ENCODE measurements at regions not wholly inside any gene's neighbourhood (a gene's known extent, or its start where the extent isn't known, plus 50 kb on each side); places are given as distances from the start of the nearest gene placed in this dataset.

- DNase-seq (ENCODE audit: extremely low spot score, insufficient read length, low read depth) (no peak), FAIRE-seq (no peak)
Observed at GRCh38 chr18:65568866-65569265, 181.9 kb upstream of the CDH7 start.

GRCh38 chr18:65567372-65567771, 183.4 kb upstream of the CDH7 start:
- DNase-seq (ENCODE audit: extremely low spot score, insufficient read length, low read depth) (no peak), FAIRE-seq (no peak)

- DNase-seq (ENCODE audit: extremely low spot score, insufficient read length, low read depth) (no peak), FAIRE-seq (no peak)
Observed at GRCh38 chr18:65548316-65548715, 202.5 kb upstream of the CDH7 start.

DNA sequence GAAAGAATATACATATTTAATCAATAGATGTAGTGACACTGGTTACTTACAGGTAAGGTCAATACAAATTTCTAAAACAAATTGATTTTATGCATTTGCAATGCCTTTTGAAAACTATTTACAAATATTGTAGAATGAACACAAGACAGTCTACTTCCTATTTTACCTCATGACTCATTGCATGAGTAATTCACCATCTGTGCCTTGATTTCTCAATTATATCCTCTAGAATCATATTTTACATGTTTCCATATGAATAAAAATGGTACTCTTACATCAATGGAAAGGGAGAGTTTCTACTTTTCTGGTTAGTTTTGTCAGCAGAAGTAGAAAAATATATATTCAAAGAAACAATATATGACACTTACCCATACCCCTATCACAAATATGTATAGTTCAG, 203.8 kb upstream of the CDH7 start:
- DNase-seq (ENCODE audit: extremely low spot score, insufficient read length, low read depth) (no peak), FAIRE-seq (no peak)

GRCh38 chr18:65544701-65545100, 206.1 kb upstream of the CDH7 start:
- no peak for FAIRE-seq

DNA sequence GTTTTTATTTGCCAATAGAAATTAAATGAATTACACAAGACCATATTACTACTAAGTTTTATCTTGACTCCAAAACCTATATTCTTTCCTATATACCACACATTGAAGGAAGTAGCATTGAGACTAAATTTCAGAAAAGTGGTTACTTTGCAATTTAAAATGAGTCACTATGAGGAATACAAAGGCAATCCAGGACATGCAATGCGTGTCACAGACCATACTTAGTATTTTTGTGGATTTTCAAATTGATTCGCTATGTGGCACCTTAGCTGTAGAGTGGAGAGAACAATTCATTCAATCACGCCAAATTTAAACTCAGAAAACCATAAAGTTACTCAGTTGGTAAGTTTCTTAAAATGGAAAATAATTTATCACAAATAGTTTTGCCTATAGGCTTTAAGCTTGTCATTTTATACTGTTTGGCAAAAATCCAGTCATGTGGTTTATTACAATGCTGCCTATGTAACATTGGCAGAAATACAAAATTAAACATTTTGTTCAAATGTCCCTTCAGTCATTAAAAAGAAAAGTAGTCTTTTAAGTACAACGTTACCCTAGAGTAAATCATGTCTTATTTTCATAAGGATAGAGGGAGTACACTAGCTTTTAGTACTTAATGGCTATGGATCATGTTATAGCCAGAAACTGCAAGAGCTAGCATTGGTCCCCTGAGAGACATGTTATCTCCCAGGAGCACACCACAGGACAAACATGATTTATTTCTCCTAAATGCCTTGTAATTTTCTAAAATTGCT, 222.8 kb upstream of the CDH7 start:
- FAIRE-seq = no peak
- DNase-seq (ENCODE audit: extremely low spot score, insufficient read length, low read depth) = no peak

More at GRCh38 chr18:65544701-65545100, 206.1 kb upstream of the CDH7 start:
- no peak for DNase-seq (ENCODE audit: extremely low spot score, insufficient read length, low read depth)

GRCh38 chr18:65526099-65526498, 224.7 kb upstream of the CDH7 start:
- DNase-seq (ENCODE audit: extremely low spot score, insufficient read length, low read depth) = no peak

GRCh38 chr18:65523461-65523860, 227.4 kb upstream of the CDH7 start:
- no peak for FAIRE-seq
- no peak for DNase-seq (ENCODE audit: extremely low spot score, insufficient read length, low read depth)

More at GRCh38 chr18:65526099-65526498, 224.7 kb upstream of the CDH7 start:
- no peak for FAIRE-seq

DNA sequence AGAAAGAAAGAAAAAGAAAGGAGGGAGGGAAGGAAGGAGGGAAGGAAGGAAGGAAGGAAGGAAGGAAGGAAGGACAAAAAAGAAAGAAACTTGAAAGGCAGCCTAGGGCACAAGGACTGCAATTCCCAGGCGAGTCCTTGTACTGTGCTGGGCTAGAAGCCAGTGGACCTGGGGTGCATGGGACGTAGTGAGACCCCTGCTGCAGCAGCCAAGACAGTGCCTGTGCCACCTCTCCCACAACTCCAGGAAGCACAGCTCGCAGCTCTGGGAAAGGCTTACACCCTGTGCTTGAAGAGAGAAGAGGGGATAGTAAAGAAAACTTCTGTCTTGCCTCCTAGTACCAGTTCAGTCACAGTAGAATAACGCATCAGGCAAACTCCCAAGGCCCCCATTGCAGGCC, 227.9 kb upstream of the CDH7 start:
- DNase-seq (ENCODE audit: extremely low spot score, insufficient read length, low read depth) = no peak
- FAIRE-seq = no peak

- no peak for DNase-seq (ENCODE audit: extremely low spot score, insufficient read length, low read depth)
- FAIRE-seq = no peak
Observed at GRCh38 chr18:65516209-65516608, 234.6 kb upstream of the CDH7 start.

GRCh38 chr18:65498605-65499004, 252.2 kb upstream of the CDH7 start:
- FAIRE-seq = no peak
- DNase-seq (ENCODE audit: extremely low spot score, insufficient read length, low read depth) = no peak

DNA sequence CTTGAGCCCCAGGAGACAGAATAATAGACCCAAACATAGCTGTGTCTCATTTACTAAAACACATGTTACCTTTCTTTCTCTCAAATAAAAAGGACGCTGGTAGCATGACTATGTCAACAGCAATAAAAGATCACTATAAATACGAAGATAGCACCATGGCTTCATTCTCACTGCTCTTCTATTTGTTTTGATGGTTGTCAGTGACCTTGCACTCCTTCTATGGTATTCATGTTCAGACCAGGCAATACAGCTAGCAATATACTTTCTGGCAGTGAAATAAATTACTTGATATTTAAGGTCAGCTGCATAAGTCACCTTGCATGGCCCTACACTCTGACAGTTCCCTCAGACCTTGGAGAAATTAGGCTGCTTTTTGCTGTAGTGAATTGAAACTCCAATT, 263.2 kb upstream of the CDH7 start:
- FAIRE-seq (no peak), DNase-seq (ENCODE audit: extremely low spot score, insufficient read length, low read depth) (no peak)

DNA sequence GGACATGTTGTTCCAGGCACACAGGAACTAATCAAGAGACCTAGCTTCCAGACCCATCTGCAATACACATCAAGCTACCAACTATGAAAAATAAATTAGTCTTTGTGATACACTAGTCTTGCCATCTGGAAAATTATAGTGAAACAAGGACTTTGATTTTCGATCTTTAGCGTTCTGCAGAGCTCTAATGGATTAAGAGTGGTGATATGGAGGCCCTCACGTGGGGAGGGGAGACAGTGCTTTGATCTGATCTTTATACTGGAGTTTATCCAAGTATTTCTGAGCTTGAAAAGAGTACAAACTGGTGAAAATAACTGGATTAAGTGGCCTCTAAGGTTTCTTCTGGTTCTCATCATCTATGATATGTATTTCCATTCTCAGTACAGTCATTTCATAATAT, 273.4 kb upstream of the CDH7 start:
- FAIRE-seq = no peak

DNA sequence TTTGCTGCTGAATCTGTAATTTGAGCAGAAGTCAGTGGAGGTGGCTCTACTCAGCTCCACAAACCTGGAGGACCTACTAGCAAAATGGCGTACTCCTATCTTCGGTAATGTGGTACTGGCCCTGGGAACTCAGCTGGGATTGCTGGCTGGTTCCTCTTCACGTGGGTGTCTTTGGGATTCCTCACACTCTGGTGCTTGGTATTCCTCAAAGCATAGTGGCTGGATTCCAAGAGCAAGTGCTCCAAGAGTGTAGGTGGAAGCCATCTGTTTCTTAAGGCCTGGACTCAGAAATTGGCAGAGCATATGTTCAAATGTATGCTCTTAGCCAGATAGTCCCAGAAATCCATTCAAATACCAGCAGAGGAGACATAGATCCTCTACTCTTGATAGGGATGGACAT, 281.9 kb upstream of the CDH7 start:
- DNase-seq (ENCODE audit: extremely low spot score, insufficient read length, low read depth) (no peak), FAIRE-seq (no peak)

More for the DNA sequence above, 273.4 kb upstream of the CDH7 start:
- no peak for DNase-seq (ENCODE audit: extremely low spot score, insufficient read length, low read depth)

GRCh38 chr18:65464361-65464760, 286.5 kb upstream of the CDH7 start:
- FAIRE-seq (no peak), DNase-seq (ENCODE audit: extremely low spot score, insufficient read length, low read depth) (no peak)

DNA sequence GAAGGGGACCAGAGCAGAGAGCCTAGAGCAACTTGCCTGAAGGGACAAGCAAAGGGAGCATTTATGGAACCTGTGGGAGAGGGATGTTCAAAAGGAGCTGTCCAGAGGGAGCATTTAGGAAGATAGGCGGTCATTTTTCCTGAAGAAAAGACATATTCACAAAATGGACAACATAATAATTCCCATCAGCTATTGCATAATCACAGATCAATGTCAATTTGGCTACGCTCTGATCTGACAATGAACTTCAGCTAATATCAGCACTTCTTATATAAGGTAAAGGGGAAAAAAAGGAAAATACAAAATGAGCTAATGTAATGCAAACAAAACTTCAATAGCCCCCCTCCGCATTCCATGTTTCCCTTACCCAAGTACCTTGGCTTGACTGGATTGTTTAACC, 291.1 kb upstream of the CDH7 start:
- no peak for FAIRE-seq
- no peak for DNase-seq (ENCODE audit: extremely low spot score, insufficient read length, low read depth)

- DNase-seq (ENCODE audit: extremely low spot score, insufficient read length, low read depth) (no peak), FAIRE-seq (no peak)
Observed at GRCh38 chr18:65458871-65459270, 291.9 kb upstream of the CDH7 start.

- DNase-seq (ENCODE audit: extremely low spot score, insufficient read length, low read depth) = no peak
- no peak for FAIRE-seq
Observed at GRCh38 chr18:65439188-65439587, 311.6 kb upstream of the CDH7 start.

DNA sequence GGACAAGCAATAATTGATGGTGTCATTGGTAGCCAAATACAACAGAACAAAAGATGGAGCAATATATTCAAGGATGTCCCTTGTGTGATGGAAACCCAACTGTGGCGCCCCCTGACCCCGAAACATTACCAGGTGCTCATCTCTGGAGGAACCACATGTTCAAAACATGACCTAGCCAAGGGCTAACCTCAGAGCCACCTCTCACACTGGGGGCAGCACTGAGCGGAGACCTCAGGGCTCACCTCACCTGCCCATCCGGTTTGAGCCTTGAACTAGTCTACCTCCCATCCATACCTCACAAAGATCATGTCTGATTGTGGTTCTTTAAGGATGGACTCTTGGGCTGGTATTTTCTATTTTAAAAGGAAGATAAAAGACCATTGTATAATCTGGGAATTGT, 314.4 kb upstream of the CDH7 start:
- DNase-seq (ENCODE audit: extremely low spot score, insufficient read length, low read depth) (no peak), FAIRE-seq (no peak)

- no peak for DNase-seq (ENCODE audit: extremely low spot score, insufficient read length, low read depth)
- FAIRE-seq = no peak
Observed at GRCh38 chr18:65435534-65435933, 315.3 kb upstream of the CDH7 start.

DNA sequence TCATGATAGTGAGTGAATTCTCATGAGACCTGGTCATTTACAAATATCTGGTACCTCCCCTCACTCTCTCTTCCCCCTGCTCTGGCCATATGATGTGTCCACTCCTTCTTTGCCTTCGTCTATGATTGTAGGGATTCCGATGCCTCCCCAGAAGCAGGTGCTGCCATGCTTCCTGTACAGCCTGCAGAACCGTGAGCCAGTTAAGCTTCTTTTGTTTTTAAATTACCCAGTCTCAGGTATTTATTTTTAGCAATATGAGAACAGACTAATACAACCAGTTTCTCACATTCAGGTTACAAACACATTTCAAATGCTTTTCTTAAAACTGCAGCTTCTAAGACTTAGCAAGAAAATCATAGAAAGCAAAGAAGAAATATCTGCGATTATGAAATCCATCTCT, 321.2 kb upstream of the CDH7 start:
- DNase-seq (ENCODE audit: extremely low spot score, insufficient read length, low read depth) = no peak
- FAIRE-seq = no peak

- no peak for FAIRE-seq
- no peak for DNase-seq (ENCODE audit: extremely low spot score, insufficient read length, low read depth)
Observed at GRCh38 chr18:65425366-65425765, 325.4 kb upstream of the CDH7 start.

Measured in GM18507 (cell line).